ENCODE measurements at regions not wholly inside any gene's neighbourhood (a gene's known extent, or its start where the extent isn't known, plus 50 kb on each side); places are given as distances from the start of the nearest gene placed in this dataset.

GRCh38 chr1:199272628-199273086 lies 633.8 kb downstream of the PTPRC start:
- Histone ChIP-seq H2AFZ (ENCODE audit: low read length) (no peak overlapping the region), H3K4me1 (ENCODE audit: insufficient read depth, low read length, severe bottlenecking) (no peaks in the 10 kb centered on the region), H3F3A (ENCODE audit: insufficient read depth, low read length) (no peaks in the 10 kb centered on the region)

GRCh38 chr1:199273837-199274379 lies 635.1 kb downstream of the PTPRC start:
- Histone ChIP-seq H3K4me3 (ENCODE audit: low read depth, low read length, poor library complexity, severe bottlenecking) (no peak overlapping the region), H3F3A (ENCODE audit: insufficient read depth, low read length) (0 out of 2 replicates have a peak, but pooled peaks cover 4% of the 10 kb centered on the region), H3K27ac (ENCODE audit: low read depth, low read length, poor library complexity, severe bottlenecking) (no peak overlapping the region), H3K36me3 (ENCODE audit: insufficient read depth, low read length) (no peaks in the 10 kb centered on the region), H3K9me3 (ENCODE audit: low read length) (peaks cover 9% of the 10 kb centered on the region; the same call in 1 of the 2 replicates), H3K9ac (ENCODE audit: low read length) (no peak overlapping the region), H3K4me2 (ENCODE audit: low read length) (no peak overlapping the region), H2AFZ (ENCODE audit: low read length) (no peak overlapping the region), H4K20me1 (ENCODE audit: insufficient read depth, low read length) (no peaks in the 10 kb centered on the region), H3K4me1 (ENCODE audit: insufficient read depth, low read length, severe bottlenecking) (no peaks in the 10 kb centered on the region), H3K9me2 (ENCODE audit: low read depth, low read length) (no peaks in the 10 kb centered on the region), H3K27me3 (ENCODE audit: insufficient read depth, low read length) (no peaks in the 10 kb centered on the region), H3K79me2 (ENCODE audit: insufficient read depth, low read length) (no peaks in the 10 kb centered on the region)
- TF ChIP-seq EZH2 (IDR thresholded peaks at IDR 0.05; ENCODE audit: borderline replicate concordance, low read length), result no peak
- no peak for TF ChIP-seq CTCF (IDR thresholded peaks at IDR 0.05; ENCODE audit: low read length)

More at GRCh38 chr1:199272628-199273086, 633.8 kb downstream of the PTPRC start:
- H3K4me3 ChIP-seq (ENCODE audit: low read depth, low read length, poor library complexity, severe bottlenecking), result no peak overlapping the region
- no peaks in the 10 kb centered on the region for H3K27me3 ChIP-seq (ENCODE audit: insufficient read depth, low read length)
- H4K20me1 ChIP-seq (ENCODE audit: insufficient read depth, low read length), result no peaks in the 10 kb centered on the region
- H3K9me2 ChIP-seq (ENCODE audit: low read depth, low read length), result no peaks in the 10 kb centered on the region
- TF ChIP-seq CTCF (IDR thresholded peaks at IDR 0.05; ENCODE audit: low read length) (no peak), EZH2 (IDR thresholded peaks at IDR 0.05; ENCODE audit: borderline replicate concordance, low read length) (no peak)
- no peak overlapping the region for H3K27ac ChIP-seq (ENCODE audit: low read depth, low read length, poor library complexity, severe bottlenecking)
- no peak overlapping the region for H3K4me2 ChIP-seq (ENCODE audit: low read length)
- no peaks in the 10 kb centered on the region for H3K36me3 ChIP-seq (ENCODE audit: insufficient read depth, low read length)
- H3K79me2 ChIP-seq (ENCODE audit: insufficient read depth, low read length), result no peaks in the 10 kb centered on the region
- H3K9ac ChIP-seq (ENCODE audit: low read length), result no peak overlapping the region
- peaks cover 9% of the 10 kb centered on the region; the same call in 1 of the 2 replicates for H3K9me3 ChIP-seq (ENCODE audit: low read length)

GRCh38 chr1:199279067-199279466 lies 640.2 kb downstream of the PTPRC start:
- Histone ChIP-seq H3K4me1 (ENCODE audit: insufficient read depth, low read length, severe bottlenecking) (peaks cover 31% of the 10 kb centered on the region), H3K9me3 (ENCODE audit: low read length) (peaks cover 9% of the 10 kb centered on the region; the same call in 1 of the 2 replicates), H3K27me3 (ENCODE audit: insufficient read depth, low read length) (no peaks in the 10 kb centered on the region), H3K4me3 (ENCODE audit: low read depth, low read length, poor library complexity, severe bottlenecking) (no peak overlapping the region), H3K4me2 (ENCODE audit: low read length) (no peak overlapping the region), H3K9me2 (ENCODE audit: low read depth, low read length) (no peaks in the 10 kb centered on the region), H3K79me2 (ENCODE audit: insufficient read depth, low read length) (no peaks in the 10 kb centered on the region), H2AFZ (ENCODE audit: low read length) (no peak overlapping the region), H4K20me1 (ENCODE audit: insufficient read depth, low read length) (no peaks in the 10 kb centered on the region), H3F3A (ENCODE audit: insufficient read depth, low read length) (0 out of 2 replicates have a peak, but pooled peaks cover 4% of the 10 kb centered on the region), H3K36me3 (ENCODE audit: insufficient read depth, low read length) (no peaks in the 10 kb centered on the region), H3K9ac (ENCODE audit: low read length) (no peak overlapping the region), H3K27ac (ENCODE audit: low read depth, low read length, poor library complexity, severe bottlenecking) (no peak overlapping the region)
- TF ChIP-seq CTCF (IDR thresholded peaks at IDR 0.05; ENCODE audit: low read length), result no peak
- no peak for TF ChIP-seq EZH2 (IDR thresholded peaks at IDR 0.05; ENCODE audit: borderline replicate concordance, low read length)

All from OCI-LY1 (cell line).